Posterior cingulate gyrus (tissue), 11 donors: ENCODE measurements at regions not wholly inside any gene's neighbourhood (a gene's known extent, or its start where the extent isn't known, plus 50 kb on each side); places are given as distances from the start of the nearest gene placed in this dataset.

Experiments used
- DNase-seq, 10 donors: peaks; one replicate each; pipeline versions ENCODE4 v3.0.0 to v3.0.0-alpha.2; 2020 to 2021; ENCODE audit warnings: mixed read lengths in 3 of 10
- intact Hi-C: fragments of 100-400 bp; cut with DNase I; formaldehyde crosslinking; loops from one replicate; pipeline ENCODE4 v1.15.1; 2023

DNA sequence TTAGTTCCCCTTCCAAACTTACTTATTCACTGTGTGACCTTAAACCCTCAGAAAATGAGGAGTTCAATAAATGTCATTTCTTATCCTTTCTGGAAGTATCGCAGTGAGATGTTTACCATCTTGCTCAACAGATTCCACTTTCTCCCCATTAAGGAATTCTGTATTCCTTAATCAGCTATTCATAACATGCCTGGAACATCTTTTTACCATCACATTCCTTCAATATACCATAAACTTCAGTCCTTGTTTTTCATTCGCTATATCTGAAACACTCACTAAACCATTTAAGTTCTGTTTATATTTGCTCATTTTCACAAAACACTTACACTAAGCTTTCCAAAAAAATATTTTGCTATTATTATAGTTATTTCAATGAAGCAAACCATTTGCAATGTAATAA lies 1158.6 kb downstream of the CDH12 start:
- no peak for DNase-seq
- intact Hi-C loops, result no loop called here

DNA sequence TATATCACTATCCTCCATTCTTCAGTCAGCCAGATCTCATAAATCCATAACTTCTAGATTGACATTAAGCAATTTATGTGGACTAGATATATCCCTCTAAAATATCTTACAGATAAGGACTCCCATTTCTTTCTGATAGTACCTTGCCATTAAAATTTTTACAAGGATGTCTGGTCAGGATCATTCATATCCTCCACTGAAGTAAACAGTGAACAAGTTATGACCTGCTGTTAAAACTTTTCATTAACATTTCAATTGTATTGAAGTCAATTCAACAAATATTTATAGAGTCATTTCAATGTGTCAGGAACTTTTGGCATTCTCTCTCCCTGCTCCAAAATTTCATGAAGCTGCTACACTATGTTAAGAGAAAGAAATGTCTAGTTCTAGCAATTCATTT lies 1159.6 kb downstream of the CDH12 start:
- no peak for DNase-seq
- intact Hi-C loops, result no loop called here

DNA sequence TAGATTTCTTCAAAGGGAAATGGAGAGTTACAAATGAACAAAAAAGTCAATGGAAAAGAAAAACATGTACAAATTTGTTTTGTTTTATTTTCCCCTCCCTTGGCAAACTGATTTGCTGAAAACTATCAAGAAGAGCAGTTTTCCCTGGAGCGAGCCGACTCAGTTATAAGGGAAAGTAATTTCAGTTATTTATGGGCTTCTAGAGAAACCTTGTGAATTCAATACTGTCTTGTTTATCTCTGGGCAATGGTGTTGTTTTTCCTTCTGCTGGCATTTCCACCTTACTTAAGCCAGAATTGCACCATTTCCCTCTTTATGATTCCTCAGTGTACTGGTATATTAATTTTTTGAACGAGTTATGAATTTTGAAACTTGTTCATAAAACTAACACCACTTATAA lies 1163.6 kb downstream of the CDH12 start:
- no peak for DNase-seq
- intact Hi-C loops, result no loop called here

DNA sequence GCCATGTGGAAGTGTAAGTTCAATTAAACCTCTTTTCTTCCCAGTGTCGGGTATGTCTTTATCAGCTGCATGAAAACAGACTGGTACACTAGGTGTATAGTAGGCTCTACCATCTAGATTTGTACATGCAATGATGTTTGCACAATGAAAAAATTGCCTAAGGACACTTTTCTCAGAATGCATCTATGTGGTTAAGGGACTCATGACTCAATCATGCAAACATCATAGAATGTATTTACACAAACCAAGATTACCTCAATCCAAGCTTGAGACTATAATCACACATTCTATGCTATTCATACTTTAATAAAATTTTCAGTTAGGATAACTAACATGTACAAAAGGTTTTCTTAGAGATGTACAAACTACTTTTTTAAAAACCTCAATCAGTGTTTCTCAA lies 1164.5 kb downstream of the CDH12 start:
- intact Hi-C loops, result no loop called here
- no peak for DNase-seq

DNA sequence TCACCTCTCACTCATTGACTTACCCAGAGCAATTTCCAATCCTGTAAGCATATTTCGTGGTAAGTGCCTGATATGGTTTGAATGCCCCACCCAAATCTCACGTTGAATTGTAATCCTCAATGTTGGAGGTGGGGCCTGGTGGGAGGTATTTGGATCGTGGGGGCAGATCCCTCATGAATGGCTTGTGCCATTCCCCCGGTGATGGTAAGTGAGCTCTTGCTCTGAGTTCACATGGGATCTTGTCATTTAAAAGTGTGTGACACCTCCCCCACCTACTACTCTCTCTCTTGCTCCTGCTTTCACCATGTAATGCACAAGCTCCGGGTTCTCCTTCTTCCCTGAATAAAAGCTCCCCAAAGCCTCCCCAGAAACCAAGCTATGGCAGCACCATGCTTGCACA lies 1165.5 kb downstream of the CDH12 start:
- no peak for DNase-seq
- intact Hi-C loops, result no loop called here

DNA sequence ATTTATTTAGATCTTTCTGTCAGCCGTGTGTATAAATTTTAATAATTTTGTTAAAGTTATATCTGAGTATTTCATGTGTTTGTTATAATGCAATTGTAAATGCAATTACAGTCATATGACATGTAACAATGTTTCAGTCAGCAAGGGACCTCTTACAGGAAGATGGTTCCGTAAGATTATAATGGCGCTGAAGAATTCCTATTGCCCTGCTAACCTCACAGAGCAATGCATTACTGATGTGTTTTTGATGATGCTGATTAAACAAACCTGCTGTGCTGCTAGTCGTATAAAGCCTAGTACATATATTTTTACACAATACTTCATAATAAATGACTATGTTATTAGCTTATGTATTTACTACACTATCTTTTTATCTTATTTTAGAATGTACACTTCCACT lies 1166.4 kb downstream of the CDH12 start:
- intact Hi-C loops, result no loop called here
- DNase-seq, result no peak

DNA sequence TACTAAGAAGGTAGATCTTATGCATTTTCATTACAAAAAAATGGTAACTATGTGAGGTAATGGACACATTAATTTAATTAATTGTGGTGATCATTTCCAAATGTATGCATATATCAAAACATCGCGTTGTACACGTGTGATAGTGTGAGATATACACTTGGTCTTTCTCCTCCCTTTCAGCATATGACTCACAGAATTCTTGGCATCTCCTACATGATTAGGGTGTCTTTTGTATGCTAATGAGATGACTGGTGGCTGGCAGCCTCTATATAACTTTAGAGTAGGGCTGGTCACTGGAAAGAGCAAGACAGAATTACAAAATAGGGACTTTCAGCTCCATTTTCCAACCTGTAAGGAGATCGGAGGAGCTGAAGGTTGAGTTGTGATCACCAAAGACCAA lies 1167.6 kb downstream of the CDH12 start:
- no peak for DNase-seq
- intact Hi-C loops, result no loop called here

DNA sequence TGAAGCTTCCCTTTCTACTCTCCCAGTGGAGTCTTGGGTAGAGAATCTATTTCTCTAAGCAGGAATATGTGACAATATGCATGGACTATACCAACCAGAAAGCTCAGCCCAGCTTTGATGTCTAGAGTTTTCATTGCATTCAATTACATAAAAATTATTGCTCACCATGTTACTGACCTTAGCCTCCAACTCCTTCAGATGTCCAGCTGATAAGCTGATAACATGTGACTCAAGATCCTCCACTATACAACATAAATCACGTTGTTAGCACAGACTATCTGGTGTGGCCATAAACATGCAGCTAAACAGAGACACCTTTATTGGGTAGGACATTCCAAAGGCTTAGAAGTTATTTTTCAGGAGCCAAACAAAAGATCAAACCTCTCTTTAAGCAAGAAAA lies 1168.2 kb downstream of the CDH12 start:
- DNase-seq, result no peak

DNA sequence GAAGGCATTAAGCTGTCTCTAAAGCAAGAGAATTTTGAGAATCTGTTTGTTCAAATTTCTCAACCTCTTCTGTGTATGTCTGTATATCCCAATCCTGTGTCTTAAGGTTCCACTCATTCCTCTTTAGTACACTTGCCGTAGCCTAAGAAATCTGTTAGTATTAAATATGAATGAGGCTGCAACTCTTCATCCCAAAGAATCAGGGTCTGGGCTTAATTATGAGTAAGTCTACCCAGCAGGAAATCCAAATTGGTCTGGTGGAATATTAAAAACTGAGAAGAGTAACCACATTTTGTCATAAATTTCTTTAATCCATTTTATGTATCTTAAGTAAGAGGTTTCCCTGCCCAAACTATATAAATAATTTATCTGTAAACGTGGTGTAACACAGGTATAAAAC lies 1171.2 kb downstream of the CDH12 start:
- intact Hi-C loops, result no loop called here
- no peak for DNase-seq

More for the DNA sequence above, 1168.2 kb downstream of the CDH12 start:
- intact Hi-C loops, result no loop called here

DNA sequence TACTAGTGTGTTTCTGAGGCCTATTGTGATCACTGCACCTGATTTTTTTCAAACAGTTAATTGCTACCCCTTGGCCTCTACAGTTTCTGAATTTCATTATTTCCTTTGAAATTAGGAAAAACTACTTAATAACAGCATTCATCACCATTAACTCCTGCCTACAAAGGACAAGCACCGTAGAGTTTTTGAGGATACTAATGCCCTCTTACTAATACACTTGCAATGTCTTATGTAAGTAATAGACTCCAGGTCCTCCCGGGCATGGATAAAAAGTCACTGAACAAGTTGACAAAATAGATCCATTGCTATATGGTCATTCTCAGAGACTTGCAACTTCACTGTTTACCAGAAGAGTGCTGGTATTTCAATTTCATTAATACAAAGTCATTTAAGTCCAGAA lies 1172.5 kb downstream of the CDH12 start:
- intact Hi-C loops, result no loop called here

DNA sequence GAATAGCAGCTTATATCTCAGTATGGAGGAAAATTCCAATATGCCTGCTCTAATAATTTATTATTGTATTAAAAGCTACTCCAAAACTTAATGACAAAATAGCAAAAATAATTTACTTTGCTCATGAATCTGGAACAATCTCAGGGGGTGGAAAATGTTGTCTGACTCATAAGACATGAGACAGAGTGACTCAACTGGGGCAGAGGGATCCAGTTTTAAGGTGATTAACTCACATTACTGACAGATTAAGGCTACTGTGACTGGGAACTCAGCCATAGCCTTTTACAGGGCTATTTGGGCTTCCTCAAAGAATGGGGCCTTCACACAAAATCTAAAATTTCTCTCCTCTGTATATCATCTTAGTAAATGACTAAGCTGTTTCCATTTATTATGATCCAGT lies 1172.9 kb downstream of the CDH12 start:
- intact Hi-C loops, result no loop called here
- DNase-seq, result no peak

More for the DNA sequence above, 1172.5 kb downstream of the CDH12 start:
- no peak for DNase-seq

DNA sequence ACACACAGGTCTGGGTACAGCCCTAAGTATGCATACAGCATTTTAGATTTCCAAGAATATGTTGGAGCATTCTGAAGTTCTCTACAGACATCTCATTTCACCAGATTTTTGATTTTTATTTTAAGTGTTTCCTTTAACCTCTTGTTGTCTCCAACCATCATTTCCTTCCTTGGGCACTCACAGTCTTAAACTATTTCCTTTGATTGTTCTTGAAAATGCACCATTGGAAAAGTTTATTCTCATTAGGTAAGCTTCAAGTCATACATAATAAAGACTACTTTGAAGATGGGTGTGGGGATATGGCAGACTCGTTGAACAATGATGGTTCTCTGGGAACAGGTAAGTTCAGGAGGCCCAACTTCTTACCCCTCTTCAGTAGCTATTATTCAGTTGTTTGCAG lies 1174.6 kb downstream of the CDH12 start:
- DNase-seq, result no peak
- intact Hi-C loops, result no loop called here

DNA sequence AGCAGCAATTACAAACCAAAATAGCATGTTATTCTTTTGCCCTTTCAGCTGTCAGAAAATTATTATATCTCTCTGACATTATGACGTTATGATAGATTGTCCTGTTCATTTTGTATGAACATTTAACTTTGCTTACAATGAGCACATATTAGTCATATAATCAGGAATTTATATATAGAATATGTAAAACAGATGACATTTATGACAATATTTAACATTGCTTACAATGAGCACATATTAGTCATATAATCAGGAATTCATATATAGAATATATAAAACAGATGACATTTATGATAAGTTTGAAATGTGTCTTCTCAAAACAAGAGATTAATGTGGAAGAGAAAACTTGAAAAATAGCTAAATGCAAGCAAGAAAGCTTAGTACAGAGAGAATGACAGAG lies 1180.2 kb downstream of the CDH12 start:
- no peak for DNase-seq
- intact Hi-C loops, result no loop called here

DNA sequence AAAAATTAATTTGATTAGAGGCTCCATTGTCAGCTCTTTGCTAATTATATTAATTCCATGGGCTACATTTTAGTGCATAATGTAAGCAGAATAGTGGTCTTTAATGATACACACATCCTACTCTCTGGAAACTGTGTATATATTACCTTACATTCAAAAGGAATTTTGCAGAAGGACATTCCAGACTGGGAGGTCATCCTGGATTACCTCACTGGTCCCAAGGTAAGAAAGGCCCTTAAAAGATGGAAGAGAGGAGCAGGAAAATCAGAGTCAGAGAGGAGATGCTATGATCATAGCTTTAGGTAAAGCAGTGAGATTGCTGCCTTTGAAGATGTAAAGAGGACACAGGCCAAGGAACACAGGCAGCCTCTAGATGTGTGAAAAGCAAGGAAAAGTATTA lies 1180.8 kb downstream of the CDH12 start:
- intact Hi-C loops, result no loop called here
- no peak for DNase-seq

DNA sequence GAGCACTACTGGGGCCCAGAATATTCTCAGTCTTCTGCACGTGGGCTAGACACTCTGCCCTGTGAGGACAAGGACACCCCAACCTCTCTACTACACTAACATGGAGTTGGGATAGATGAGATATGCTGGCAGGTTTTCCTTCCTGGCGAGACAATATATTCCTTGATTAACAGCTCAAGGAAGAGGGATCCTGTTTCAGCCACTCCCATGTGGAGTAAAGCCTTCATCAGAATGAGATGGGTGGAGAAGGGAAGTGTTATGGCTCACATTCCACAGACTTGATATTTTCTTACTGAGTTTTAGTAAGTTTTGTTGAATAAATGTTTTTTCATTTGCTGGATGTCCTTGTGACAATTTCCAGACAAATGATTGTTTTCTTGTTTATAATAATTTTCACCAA lies 1187.6 kb downstream of the CDH12 start:
- intact Hi-C loops, result no loop called here

DNA sequence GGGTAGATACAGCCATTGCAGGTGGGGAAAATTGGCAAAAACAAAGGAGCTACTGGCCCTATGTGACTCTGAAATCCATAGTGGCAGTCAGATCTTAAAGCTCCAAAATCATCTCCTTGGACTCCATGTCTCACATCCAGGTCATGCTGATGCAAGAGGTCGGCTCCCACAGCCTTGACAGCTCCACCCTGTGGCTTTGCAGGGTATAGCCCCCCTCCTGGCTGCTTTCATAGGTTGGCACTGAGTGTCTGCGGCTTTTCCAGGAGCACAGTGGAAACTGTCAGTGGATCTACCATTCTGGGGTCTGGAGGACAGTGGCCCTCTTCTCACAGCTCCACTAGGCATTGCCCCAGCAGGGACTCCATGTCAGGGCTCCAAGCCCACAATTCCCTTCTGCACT lies 1190.1 kb downstream of the CDH12 start:
- intact Hi-C loops, result no loop called here
- DNase-seq, result no peak

More for the DNA sequence above, 1187.6 kb downstream of the CDH12 start:
- DNase-seq, result no peak

DNA sequence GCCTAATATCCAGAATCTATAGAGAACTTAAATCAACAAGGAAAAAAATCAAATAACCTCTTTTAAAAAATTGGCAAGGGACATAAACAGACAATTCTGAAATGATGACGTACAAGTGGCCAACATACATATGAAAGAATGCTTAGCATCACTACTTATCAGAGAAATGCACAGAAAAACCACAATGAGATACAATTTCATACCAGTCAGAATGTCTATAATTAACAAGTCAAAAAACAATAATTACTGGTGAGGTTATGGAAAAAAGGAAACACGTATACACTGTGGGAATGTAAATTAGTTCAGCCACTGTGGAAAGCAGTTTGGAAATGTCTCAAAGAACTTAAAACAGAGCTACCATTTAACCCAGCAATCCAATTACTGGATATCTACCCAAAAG lies 1192.0 kb downstream of the CDH12 start:
- no peak for DNase-seq
- intact Hi-C loops, result no loop called here

DNA sequence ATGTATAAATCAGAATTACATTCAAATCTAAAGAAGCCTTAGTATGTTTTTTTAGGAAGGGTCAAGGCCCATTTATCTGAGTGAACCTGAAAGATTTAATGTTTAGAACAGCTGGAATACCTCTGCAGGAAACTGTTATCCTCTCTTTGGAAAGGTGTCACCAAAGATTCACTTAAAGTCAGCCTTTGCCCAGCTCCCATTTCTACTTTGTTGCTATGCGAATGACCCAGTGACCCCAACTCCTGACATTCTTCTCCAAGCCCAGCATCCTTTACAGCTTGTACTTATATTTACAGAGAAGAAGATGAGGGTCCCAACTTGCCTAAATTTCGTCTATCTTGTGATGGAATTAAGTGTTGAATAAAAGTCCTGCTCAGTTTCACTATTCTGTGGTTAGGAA lies 1198.6 kb downstream of the CDH12 start:
- intact Hi-C loops, result no loop called here
- no peak for DNase-seq

DNA sequence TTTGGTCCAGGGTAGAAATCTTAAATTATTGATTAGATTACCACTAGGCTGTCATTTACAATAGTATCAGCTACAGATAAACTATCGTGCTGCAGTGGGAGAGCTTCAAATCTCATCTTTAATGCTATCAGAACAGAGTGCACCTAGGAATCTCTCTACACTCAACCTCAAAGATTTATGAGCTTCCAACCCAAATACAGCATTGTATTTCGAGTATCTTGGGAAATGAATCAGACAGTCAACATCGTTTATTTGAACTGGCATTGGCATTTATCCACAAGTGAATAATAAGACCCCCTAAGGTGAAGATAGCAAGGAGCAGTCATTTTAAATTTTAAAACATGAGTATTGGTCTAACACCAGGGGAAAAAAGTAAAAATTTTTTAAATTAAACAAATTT lies 1203.2 kb downstream of the CDH12 start:
- intact Hi-C loops, result no loop called here

DNA sequence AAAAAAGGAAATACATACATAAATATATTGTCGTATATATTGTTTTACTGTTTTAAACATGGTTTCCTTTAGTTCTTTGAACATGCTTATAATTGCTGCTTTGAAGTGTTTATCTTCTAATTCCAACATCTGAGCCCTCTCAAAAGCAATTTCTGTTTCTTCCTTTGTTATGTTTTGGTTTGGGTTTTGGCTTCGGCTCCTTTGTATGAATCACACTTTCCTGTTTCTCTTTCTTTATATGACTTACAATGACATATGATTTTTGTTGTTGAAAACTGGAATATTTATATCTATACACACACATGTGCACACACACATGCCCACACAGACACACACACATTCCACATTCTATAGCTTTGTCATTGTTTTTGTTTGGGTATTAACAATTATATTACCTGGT lies 1206.7 kb downstream of the CDH12 start:
- intact Hi-C loops, result no loop called here
- no peak for DNase-seq

More for the DNA sequence above, 1203.2 kb downstream of the CDH12 start:
- no peak for DNase-seq

DNA sequence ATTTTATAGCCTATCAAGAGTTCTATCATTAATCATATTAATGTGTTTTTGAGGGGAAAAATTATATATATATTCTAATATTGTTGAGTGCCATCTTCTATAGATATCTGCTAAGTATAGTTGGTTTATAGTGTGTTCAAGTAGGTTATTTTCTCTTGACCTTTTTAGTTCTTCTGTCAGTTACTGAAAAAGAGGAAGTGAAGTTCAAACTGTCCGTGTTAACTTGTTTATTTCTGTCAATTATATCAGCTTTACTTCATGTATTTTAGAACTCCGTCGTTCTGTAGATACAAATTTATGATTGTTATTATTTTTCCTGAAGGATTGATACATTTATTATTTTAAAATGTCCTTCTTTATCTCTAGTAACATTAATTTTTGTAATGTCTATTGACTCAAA lies 1209.1 kb downstream of the CDH12 start:
- DNase-seq, result no peak
- intact Hi-C loops, result no loop called here

DNA sequence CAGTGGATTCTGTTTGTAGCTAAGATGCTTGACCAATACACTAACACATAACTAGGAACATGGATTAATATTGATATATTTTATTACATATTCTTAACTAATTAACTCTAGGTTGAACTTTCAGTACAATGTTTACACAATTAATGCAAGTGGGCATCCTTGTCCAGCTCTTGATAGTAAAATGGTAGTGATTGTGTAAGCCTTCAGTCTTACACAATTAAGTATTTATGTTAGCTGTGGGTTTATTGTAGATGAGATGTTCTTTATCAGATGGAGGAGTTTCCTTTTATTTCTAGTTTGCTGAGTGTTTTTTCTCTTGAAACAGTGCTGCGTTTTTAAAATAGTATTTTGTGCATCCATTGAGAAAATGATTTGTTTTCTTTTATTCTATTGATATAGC lies 1210.8 kb downstream of the CDH12 start:
- no peak for DNase-seq
- intact Hi-C loops, result no loop called here

DNA sequence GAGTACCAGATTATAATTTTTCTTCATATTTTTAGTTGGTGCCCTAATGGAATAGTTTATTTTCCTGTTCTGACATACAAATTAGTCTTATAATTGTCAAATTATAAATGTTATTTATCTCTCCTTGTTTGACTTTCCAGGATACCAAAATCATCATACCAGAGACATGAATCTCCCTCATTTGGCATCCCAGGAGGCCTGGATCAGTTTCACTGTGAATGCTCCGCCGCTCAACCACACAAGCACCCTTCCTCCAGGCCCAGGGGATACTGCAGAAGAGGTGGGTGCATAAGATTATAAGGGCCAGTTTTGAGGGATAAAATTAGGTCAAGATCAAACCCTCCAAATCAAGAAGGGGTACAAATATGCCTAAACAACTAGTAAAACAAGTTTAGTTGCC lies 1229.3 kb downstream of the CDH12 start:
- DNase-seq, result no peak
- intact Hi-C loops, result no loop called here
